GM18507 (cell line): ENCODE measurements at regions not wholly inside any gene's neighbourhood (a gene's known extent, or its start where the extent isn't known, plus 50 kb on each side); places are given as distances from the start of the nearest gene placed in this dataset.

Experiments
- DNase-seq: peaks from one replicate; pipeline ENCODE4 v3.0.0; 2011; ENCODE audit warnings: low read depth; ENCODE audit not compliant: insufficient read length; ENCODE audit errors: extremely low spot score
- FAIRE-seq: peaks from 2 replicates; lab custom pipeline; 2011; peaks lifted over from hg19 to GRCh38; lab: Jason Lieb, UNC

DNA sequence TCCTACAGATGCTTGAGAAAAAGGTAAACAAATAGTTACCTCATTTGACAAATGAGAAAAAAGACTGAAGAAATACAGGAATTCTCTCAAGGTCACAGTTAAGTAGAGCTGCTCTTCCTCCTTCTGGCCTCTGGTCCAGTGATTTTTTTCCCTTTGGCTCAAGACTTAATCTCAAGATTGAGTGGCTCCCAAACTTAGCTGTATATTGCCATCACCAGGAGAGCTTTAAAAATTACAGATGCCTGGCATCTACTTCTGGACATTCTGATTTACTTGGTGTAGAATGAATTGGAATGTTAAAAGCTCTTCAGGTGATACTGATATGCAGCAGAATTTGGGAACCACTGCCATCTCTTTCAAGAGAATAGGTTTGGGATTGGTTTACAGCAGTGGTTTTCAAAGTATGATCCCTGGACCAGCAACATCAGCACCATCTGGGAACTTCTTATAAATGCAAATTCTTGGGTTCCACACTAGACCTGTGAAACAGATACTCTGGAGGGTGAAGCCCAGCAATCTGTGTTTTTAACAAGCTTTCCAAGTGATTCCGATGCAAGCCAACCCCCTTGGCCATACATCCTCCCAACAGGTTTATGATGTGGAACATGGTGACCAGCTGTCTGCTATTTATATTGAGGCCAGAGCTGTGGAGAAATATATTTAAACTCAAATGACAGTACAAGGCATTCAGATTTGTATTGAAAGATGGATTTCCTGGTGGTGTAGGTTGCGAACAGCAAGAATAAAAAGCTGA is 333.0 kb upstream of the RARB start:
- no peak for DNase-seq
- FAIRE-seq, result no peak

DNA sequence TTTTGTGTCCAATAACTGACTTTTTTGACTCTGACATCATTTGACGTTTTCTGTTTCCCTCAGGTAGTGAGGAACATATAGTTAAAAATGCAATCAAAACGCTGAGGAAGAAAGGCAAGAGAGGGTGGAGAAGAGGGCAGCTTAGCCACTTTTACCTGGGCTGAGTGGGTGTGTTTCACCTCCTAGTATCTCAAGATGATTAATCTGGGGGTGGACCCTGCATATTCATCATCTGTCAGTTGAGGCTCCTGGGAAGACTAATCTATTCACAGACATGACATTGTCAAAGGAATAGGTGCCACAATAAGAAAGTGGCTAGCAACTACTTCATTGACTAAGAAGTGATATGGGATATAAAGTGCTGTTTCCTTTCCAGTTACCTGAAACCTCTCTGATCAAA is 331.5 kb upstream of the RARB start:
- FAIRE-seq, result no peak
- DNase-seq, result no peak

DNA sequence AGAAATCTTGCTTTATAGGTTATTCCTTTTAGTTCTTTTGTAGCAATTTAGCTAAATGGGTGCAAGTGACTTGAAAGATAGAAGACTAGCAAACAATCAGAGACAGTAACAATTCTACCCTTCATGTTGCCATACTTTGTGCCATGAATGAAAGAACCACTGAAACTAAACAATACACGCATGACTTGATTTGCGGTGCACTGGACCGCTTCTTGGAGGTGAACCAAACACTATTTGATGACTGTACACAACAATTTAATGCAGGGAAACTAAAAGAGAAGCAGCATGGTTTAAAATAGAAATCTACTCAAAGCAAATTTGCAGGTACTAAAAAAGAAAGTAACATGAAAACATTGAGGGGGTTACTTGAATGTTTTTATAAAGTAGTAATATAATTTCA is 331.0 kb upstream of the RARB start:
- no peak for DNase-seq
- no peak for FAIRE-seq

DNA sequence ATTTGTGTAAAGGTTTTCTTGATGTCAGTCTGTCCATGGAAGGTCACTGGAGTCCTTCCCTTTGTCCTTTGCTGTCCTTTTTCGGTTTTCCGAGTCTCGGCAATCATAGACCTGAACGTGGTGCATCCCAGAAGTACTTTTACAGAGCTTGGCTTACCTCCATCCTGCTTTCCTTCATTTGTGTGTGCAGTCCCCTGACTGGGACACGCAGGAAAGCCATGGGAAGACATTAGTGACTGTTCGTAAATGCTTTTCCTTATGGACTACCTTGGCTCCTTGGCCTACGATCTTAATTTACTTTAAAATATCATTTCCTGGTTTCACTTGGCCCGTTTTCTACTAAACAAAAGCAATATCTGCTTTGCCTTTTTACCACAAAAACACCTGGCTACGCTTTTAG is 328.4 kb upstream of the RARB start:
- FAIRE-seq (no peak), DNase-seq (no peak)

DNA sequence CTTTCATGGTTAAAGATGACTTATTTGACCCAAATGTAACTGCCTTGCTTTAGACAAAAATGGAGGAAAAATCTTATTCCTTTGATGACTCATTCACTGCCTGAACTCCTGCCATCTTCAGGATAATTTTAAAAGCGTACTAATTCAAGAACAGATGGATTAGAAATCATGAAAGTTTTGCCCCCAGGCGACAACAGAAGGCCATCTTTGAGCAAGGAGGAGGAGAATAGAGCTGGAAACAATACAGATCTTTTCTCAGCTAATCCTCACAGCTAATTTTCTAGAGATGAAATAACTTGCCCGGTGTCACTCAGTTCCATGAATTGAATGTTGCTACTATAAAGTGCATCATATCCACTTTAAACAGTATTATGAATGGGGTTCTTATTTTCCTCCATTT is 324.7 kb upstream of the RARB start:
- FAIRE-seq (no peak), DNase-seq (no peak)

DNA sequence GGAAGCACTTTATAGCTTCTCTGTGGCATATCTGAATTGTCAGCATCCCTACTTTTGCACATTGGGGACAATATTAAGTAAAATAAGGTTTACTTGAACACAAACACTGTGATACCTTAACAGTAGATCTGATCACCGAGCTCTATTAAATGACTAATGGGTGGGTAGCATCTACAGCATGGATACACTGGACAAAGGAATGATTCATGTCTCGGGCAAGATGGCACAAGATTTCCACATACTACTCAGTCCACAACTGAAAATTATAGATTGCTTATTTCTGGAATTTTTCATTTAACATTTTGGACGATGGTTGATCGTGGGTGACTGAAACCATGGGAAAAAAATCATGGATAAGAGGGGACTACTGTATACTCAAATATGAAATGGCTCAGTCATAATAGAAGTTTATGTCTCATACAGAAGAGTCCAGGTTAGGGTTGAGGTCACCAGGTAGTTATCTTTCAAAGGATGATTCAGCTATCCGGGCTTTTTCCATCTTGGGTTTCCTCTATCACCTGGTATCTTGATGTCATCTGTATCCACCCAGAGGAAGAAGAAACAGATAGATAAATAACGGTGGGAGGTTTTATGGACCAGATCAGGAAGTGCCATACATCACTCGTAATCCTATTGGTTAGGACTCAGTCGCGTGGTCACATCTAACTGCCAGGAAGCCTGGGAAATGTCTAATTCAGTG is 320.0 kb upstream of the RARB start:
- FAIRE-seq (no peak), DNase-seq (no peak)

DNA sequence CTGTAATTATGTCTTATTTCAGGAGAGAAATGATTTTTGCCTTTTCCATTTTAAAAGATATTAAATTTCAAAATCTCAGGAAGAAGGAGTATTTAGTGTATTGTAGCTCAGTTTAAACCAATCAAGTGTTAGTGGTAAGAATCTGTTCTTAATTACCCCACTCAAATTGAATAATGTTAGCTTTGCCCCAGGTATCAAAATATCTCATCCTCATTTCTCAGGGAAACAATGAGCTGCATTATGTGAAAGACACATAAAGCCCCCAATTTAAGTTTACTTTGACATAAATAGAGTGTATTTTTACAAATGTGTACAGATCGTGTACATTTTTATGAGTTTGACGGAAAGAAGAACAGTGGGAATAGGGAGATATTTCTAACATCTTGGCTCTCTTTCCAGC is 317.4 kb upstream of the RARB start:
- FAIRE-seq, result no peak
- no peak for DNase-seq

DNA sequence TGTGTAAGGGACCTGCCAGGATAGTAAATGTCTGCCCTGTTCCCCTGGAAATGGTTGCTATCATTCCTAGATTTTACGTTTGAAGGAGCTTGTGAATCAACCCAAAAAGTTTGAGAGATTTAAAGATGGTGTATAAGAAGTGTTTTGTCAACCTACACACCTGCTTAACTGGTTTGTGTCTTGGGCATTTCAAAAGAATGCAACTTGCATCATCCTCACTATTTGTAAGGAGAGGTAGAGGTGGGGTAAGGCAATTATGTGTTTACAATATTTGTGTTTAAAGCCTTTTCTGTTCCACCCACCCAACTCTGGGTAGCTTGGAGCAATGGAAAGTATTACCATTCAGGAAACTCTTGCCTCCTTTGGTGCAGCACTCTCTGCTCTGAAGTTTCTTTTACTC is 314.2 kb upstream of the RARB start:
- DNase-seq (no peak), FAIRE-seq (no peak)

DNA sequence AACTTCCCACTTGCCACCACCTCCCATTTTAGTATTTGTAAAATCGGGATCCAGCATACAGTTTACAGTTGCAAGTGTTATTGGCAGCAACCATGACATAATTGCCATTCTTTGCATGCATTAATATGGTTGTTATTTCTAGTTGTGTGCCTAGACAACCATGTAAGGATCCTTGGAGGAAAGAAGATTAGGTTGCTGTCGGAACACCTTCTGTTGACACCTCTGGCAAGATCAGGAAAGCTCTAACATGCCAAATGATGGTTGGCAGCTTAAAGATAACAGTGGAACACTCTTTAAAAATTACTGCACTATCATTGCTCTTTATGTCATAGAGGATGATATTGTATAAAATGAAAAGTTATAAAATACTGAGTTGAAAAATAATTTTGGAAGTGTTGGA is 313.5 kb upstream of the RARB start:
- no peak for FAIRE-seq

DNA sequence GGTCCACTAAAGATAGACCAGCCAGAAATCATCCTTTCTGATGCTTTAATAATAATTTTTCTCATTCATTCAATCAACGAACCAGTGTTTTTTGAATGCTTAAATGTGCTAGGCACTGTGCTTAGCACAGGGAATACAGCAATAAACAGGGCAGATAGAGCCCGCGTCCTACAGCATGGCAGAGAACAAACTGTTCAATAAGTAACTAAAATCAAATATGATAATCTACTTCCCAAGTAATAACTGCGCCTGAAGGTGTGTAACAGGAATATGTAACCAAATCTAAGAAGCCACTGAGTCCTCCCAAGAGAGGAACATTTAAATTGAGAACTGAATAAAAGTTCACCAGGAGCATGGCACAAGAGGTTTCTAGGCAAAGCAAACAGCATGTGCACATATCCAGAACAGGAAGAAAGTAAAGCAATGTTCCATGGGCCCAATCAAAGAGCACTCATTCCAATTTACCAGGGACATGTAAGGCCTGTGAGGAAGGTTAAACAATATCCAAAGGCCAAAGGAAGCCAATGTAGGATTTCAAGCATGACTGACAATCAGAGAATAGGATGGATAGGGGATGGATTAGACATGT is 311.0 kb upstream of the RARB start:
- FAIRE-seq, result no peak
- no peak for DNase-seq

More for the DNA sequence above, 313.5 kb upstream of the RARB start:
- no peak for DNase-seq

DNA sequence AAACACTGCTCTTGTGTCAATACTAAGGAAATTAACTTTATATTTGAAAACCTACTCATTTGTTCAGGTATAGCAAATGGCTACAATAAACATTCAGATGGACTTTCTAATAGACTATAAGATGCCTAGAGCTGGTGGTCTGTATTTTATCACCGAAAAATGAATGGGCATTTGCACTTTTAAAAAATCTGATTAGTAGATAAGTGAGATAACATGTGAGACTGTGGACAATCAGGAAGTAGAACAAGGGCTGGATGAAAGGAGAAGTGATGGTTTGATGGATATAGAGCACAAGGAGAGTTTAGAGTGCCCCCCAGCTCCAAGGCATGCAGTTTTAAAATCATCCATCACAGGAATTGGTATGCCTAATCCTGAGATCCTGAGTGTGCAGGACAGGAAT is 308.4 kb upstream of the RARB start:
- DNase-seq (no peak), FAIRE-seq (no peak)

DNA sequence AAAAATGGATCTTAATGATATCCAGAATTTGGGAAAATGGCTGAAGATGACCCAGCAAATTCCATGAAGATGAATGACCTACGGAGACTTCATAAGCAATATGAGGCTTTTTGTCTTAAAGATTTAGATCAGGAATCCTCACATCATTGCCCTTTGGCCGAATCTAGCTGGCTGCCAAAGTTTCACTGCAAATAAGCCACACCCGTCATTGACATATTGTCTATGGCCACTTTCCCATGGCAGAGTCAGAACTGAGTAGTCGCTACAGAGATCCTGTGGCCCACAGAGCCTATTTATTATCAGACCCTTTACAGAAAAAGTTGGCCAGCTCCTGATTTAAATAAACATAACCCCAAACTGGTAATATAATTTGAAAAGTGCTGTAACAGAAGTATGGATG is 307.4 kb upstream of the RARB start:
- no peak for DNase-seq
- FAIRE-seq, result no peak

DNA sequence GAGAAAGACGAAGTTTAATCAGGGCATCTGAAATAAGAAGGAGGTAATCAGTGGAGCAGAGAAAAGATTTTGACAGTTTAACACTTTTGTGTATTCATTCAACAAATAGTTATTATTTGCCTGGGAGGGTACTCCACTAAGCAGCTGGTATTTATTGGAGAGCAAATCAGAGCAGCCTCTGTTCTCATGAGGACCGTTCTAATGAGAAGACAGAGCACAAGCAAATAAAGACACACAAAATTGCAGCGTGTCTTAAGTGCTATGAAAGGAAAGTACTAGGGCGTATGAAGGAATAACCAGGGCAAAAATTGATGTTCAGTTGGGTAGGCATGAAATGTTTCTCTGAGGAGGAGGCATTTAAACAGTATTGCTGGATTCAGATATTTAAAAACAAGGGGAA is 302.9 kb upstream of the RARB start:
- DNase-seq, result no peak
- FAIRE-seq, result no peak

DNA sequence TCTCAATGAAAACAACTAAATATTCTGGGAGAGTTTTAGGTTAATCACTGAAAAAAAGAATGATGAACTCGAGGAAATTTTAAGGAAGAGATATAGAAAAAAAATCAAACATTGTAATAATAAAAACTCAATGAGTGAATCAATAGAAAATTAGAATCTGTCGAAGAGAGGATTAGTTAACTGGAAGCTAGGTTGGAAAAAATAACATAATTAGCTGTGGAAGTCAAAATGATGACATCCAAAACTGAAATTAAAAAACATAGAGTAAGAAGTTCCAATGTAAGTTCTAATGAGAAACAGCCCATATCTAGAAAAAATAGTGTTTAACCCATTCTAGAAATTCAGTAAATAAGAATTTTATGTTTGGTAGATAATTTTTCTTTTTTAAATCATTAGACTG is 299.3 kb upstream of the RARB start:
- FAIRE-seq, result no peak
- DNase-seq, result no peak

DNA sequence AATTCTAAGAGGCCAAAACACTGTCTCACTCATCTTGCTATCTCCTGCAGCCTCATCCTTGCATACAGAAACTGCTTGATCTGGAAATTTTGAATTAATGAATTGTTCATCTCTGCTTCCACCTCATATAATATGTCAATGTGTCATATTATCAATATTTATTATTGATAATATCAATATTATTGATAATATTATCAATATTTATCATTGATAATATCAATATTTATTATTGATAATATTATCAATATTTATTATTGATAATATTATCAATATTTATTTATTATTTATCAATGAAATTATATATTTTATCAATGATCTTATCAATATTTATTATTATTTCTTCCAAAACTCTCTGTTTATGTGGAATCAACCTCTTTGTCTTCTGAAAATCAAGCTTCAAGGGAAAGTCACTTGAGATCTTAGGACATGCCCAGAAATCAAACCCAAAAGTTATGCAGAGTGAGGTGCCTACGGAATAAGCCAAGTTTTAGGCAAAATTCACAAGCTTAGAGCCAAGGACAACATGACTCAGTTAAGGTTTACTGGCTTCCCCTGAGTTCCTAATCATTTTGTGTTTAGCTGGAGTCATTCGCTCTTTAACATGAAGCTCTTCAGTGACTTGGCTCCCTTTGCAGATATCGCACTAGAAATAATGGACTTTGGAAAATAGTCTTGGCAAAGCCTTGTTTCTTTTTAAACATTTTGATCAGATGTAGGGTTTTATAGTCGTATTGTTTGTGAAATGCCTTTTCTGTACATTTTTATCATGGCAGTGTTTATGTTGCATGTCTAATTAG is 297.1 kb upstream of the RARB start:
- DNase-seq (no peak), FAIRE-seq (no peak)

DNA sequence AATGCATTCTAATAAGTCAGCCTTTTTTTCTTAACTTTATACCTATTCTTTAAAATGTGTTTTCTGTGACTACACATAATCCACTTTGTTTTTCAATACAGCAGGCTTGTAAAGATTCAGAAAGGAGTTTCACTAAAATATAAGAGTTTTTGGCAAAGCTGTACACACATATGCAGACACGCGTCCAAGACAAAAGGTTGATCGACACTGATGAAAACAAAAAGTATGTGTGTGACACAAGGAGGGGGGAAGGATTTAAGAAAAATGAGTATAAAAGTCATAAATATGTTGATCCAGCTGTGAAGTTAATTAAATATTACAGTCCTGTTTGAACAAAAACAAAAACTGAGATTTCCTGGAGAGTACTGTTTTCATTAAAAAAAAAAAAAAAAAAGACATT is 294.5 kb upstream of the RARB start:
- DNase-seq (no peak), FAIRE-seq (no peak)

DNA sequence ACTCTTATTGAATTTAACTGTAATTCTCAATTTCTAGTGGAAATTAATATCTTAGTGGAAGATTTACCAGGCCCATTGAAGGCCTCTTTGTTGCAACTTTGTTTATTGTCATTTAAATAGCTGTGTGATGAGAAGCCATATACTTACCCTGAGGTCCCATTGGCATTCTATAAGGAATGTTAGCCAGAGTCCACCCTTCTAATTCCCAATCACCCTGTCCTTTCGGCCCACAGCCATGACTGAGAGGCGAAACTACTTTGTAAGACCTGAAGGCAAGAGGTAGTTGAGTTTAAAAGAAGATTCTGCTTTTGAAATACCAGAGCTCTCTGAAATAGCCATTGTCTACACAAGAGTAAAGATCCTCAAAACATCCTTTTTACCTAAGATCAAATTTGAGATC is 290.5 kb upstream of the RARB start:
- DNase-seq (no peak), FAIRE-seq (no peak)

DNA sequence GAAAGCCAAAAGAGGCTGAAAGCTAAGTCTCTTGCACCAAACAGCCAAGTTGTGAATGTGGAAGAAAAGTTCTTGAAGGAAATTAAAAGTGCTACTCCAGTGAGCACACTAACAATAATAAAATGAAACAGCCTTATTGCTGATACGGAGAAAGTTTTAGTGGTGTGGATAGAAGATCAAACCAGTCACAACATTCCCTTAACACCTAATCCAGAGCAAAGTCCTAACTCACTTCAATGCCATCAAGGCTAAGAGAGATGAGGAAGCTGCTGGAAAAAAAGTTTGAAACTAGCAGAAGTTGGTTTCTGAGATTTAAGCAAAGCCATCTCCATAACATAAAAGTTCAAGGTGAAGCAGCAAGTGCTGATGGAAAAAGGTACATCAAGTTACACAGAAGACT is 288.8 kb upstream of the RARB start:
- DNase-seq, result no peak
- no peak for FAIRE-seq

DNA sequence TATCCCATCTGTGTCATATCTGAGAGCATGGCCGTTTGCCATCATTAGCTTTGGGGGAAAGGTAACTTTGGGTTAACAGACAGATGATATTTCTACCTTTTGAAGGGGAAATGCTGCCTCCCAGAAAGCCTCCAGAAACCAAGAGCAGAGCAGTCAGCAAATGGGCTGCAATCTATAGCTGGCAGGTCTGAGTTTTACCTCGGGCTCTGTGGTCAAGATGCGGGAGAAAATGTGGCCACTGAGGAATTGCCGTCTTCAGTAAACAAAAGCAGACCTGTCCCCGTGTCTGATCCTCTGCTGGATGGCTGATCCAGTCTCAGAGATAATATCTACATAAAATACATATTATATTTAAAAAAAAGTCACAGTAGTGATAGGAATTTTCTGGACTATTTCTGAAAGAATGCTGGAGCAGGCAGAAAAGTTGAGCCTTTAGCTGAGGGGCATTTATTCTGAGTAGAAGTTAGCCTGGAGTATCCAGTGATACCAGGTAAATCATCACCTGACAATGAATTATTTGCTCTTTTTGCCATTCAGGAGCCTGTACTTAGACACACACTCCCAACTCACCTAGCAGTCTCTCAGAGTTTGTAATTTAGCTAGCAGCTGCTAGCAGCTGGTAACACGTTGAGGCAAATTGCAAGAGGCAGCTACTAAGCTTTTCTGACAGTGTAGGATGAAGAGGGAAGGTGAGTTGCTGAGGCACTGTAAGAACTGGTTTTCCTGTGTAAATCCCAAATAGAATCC is 285.3 kb upstream of the RARB start:
- DNase-seq, result no peak
- no peak for FAIRE-seq
